KMS-11 (cell line): ENCODE measurements at regions not wholly inside any gene's neighbourhood (a gene's known extent, or its start where the extent isn't known, plus 50 kb on each side); places are given as distances from the start of the nearest gene placed in this dataset.
A peak's percentile ranks its signal among the peaks of the same experiment; 100 is the strongest.

Experiments used
- H2AFZ ChIP-seq: fragments of 200-600 bp; sonication (generic); 2 replicates; pipeline ENCODE4 v1.6.1; 2016; ENCODE audit warnings: antibody characterized with exemption, mixed run types, low read depth
- H3K27ac ChIP-seq: fragments of 200-600 bp; sonication (generic); 2 replicates; pipeline ENCODE4 v1.6.1; 2016; ENCODE audit warnings: mild to moderate bottlenecking, mixed run types
- H3K27me3 ChIP-seq: fragments of 200-600 bp; sonication (generic); 2 replicates; pipeline ENCODE4 v1.6.1; 2017; ENCODE audit warnings: mild to moderate bottlenecking, low read depth, mixed run types, moderate library complexity; ENCODE audit not compliant: insufficient read depth
- H3K36me3 ChIP-seq: fragments of 200-600 bp; sonication (generic); 2 replicates; pipeline ENCODE4 v1.6.1; 2017; ENCODE audit warnings: mild to moderate bottlenecking, mixed run types; ENCODE audit not compliant: insufficient read depth
- H3K4me1 ChIP-seq: fragments of 200-600 bp; sonication (generic); 2 replicates; pipeline ENCODE4 v1.6.1; 2016; ENCODE audit warnings: mild to moderate bottlenecking, low read depth, mixed run types; ENCODE audit not compliant: poor library complexity, severe bottlenecking
- H3K4me2 ChIP-seq: fragments of 200-600 bp; sonication (generic); 2 replicates; pipeline ENCODE4 v1.7.0; 2016; ENCODE audit warnings: mild to moderate bottlenecking, mixed run types
- H3K4me3 ChIP-seq: fragments of 200-600 bp; sonication (generic); IDR thresholded peaks from 2 replicates; pipeline ENCODE4 v1.6.1; 2017; ENCODE audit warnings: low read depth, low read length, mixed read lengths; ENCODE audit not compliant: insufficient read depth
- H3K79me2 ChIP-seq: fragments of 200-600 bp; sonication (generic); 2 replicates; pipeline ENCODE4 v1.6.1; 2016; ENCODE audit warnings: low read depth, mixed run types; ENCODE audit not compliant: insufficient read depth
- H3K9ac ChIP-seq: fragments of 200-600 bp; sonication (generic); 2 replicates; pipeline ENCODE4 v1.6.1; 2016; ENCODE audit warnings: mild to moderate bottlenecking, mixed run types
- H4K20me1 ChIP-seq: fragments of 200-600 bp; sonication (generic); 2 replicates; pipeline ENCODE4 v1.6.1; 2016; ENCODE audit warnings: mild to moderate bottlenecking, mixed run types; ENCODE audit not compliant: insufficient read depth
- CTCF ChIP-seq: fragments of 200-600 bp; sonication (generic); conservative IDR thresholded peaks from 2 replicates; pipeline ENCODE4 v1.6.1; 2017; ENCODE audit warnings: low read depth, mild to moderate bottlenecking, antibody characterized with exemption, low read length, moderate library complexity, mixed read lengths

- Histone ChIP-seq H3K79me2 (no peaks in the 10 kb centered on the region), H2AFZ (no peak overlapping the region), H4K20me1 (no peaks in the 10 kb centered on the region), H3K27me3 (no peaks in the 10 kb centered on the region), H3K27ac (no peak overlapping the region), H3K4me1 (no peaks in the 10 kb centered on the region), H3K36me3 (no peaks in the 10 kb centered on the region), H3K9ac (no peak overlapping the region), H3K4me3 (no peak overlapping the region), H3K4me2 (no peak overlapping the region)
- TF ChIP-seq CTCF: no peak
Observed at GRCh38 chr9:10835791-10836463, 223.1 kb upstream of the PTPRD start.

GRCh38 chr9:10843151-10843550 is 230.3 kb upstream of the PTPRD start:
- Histone ChIP-seq H3K4me2 (no peak overlapping the region), H2AFZ (no peak overlapping the region), H4K20me1 (no peaks in the 10 kb centered on the region), H3K4me3 (no peak overlapping the region), H3K27me3 (no peaks in the 10 kb centered on the region), H3K79me2 (no peaks in the 10 kb centered on the region), H3K9ac (no peak overlapping the region), H3K27ac (no peak overlapping the region), H3K36me3 (no peaks in the 10 kb centered on the region), H3K4me1 (no peaks in the 10 kb centered on the region)
- TF ChIP-seq CTCF: no peak

- TF ChIP-seq CTCF: peak; percentile 66
- H3K27ac ChIP-seq: no peak overlapping the region
- no peaks in the 10 kb centered on the region for H4K20me1 ChIP-seq
- H3K27me3 ChIP-seq: no peaks in the 10 kb centered on the region
- H3K4me1 ChIP-seq: no peaks in the 10 kb centered on the region
- no peak overlapping the region for H2AFZ ChIP-seq
- no peak overlapping the region for H3K4me2 ChIP-seq
- no peaks in the 10 kb centered on the region for H3K79me2 ChIP-seq
- H3K9ac ChIP-seq: no peak overlapping the region
- no peaks in the 10 kb centered on the region for H3K36me3 ChIP-seq
- no peak overlapping the region for H3K4me3 ChIP-seq
Observed at GRCh38 chr9:10855847-10856246, 243.0 kb upstream of the PTPRD start.

- Histone ChIP-seq H3K4me1 (no peaks in the 10 kb centered on the region), H2AFZ (no peak overlapping the region), H3K4me3 (no peak overlapping the region), H3K27ac (no peak overlapping the region), H4K20me1 (no peaks in the 10 kb centered on the region), H3K79me2 (no peaks in the 10 kb centered on the region), H3K9ac (no peak overlapping the region), H3K4me2 (no peak overlapping the region), H3K36me3 (no peaks in the 10 kb centered on the region), H3K27me3 (no peaks in the 10 kb centered on the region)
- TF ChIP-seq CTCF: no peak
Observed at GRCh38 chr9:10858817-10859216, 246.0 kb upstream of the PTPRD start.
